GM19395 (cell line): ENCODE measurements at regions not wholly inside any gene's neighbourhood (a gene's known extent, or its start where the extent isn't known, plus 50 kb on each side); places are given as distances from the start of the nearest gene placed in this dataset.

Experiments used
- ATAC-seq: cut with Tn5 transposase; IDR thresholded peaks from one replicate; pipeline ENCODE4 v1.9.1; 2021; ENCODE audit warnings: mild to moderate bottlenecking, moderate library complexity; ENCODE audit not compliant: unreplicated experiment

- no peak for ATAC-seq
These were observed 55.8 kb upstream of the CDH6 start for GRCh38 chr5:31137676-31138075.

GRCh38 chr5:31135542-31135941 is 57.9 kb upstream of the CDH6 start:
- no peak for ATAC-seq

- ATAC-seq: no peak
These were observed 60.0 kb upstream of the CDH6 start for GRCh38 chr5:31133488-31133887.

- no peak for ATAC-seq
These were observed 62.0 kb upstream of the CDH6 start for GRCh38 chr5:31131381-31131891.

GRCh38 chr5:31130676-31131075 is 62.8 kb upstream of the CDH6 start:
- ATAC-seq: no peak

- no peak for ATAC-seq
These were observed 68.7 kb upstream of the CDH6 start for GRCh38 chr5:31124651-31125305.

- no peak for ATAC-seq
These were observed 69.5 kb upstream of the CDH6 start for GRCh38 chr5:31124026-31124425.

- ATAC-seq: no peak
These were observed 70.2 kb upstream of the CDH6 start for GRCh38 chr5:31122998-31123951.

- no peak for ATAC-seq
These were observed 72.3 kb upstream of the CDH6 start for GRCh38 chr5:31121224-31121623.

- ATAC-seq: no peak
These were observed 72.9 kb upstream of the CDH6 start for GRCh38 chr5:31120642-31120948.

GRCh38 chr5:31119938-31120641 is 73.4 kb upstream of the CDH6 start:
- no peak for ATAC-seq

- no peak for ATAC-seq
These were observed 76.9 kb upstream of the CDH6 start for GRCh38 chr5:31116466-31117031.

- no peak for ATAC-seq
These were observed 78.7 kb upstream of the CDH6 start for GRCh38 chr5:31114817-31115216.

GRCh38 chr5:31113666-31114350 is 79.7 kb upstream of the CDH6 start:
- no peak for ATAC-seq

- ATAC-seq: no peak
These were observed 80.4 kb upstream of the CDH6 start for GRCh38 chr5:31113101-31113500.

GRCh38 chr5:31107091-31107518 is 86.4 kb upstream of the CDH6 start:
- ATAC-seq: no peak

GRCh38 chr5:31106691-31107090 is 86.8 kb upstream of the CDH6 start:
- ATAC-seq: no peak

- ATAC-seq: no peak
These were observed 87.2 kb upstream of the CDH6 start for GRCh38 chr5:31106278-31106677.

GRCh38 chr5:31104775-31105174 is 88.7 kb upstream of the CDH6 start:
- ATAC-seq: no peak

- no peak for ATAC-seq
These were observed 92.6 kb upstream of the CDH6 start for GRCh38 chr5:31100781-31101310.
